HCT116 (cell line): ENCODE measurements at regions not wholly inside any gene's neighbourhood (a gene's known extent, or its start where the extent isn't known, plus 50 kb on each side); places are given as distances from the start of the nearest gene placed in this dataset.

Source experiments
- ATAC-seq: fragments of 200-7000 bp; cut with Tn5 transposase; 2 replicates; pipeline ENCODE4 v1.9.1; 2020; ENCODE audit warnings: mild to moderate bottlenecking, moderate library complexity
- BruUV-seq: library from RNA; stranded (reverse); fragments of 400-500 nt; replicated peaks from 2 replicates; lab custom pipeline; 2021; lab: Mats Ljungman, UMichigan
- CTCF ChIA-PET: fragments of 300-600 bp; sonication (Branson Sonifier 250); formaldehyde crosslinking; loops from one replicate; lab custom pipeline; 2021; ENCODE audit warnings: antibody characterized with exemption; lab: Charles Lee
- POLR2A ChIA-PET: fragments of 300-600, 350-600 bp; sonication (Branson Sonifier 250); formaldehyde crosslinking; loops from one replicate; lab custom pipeline; 2021; ENCODE audit warnings: antibody characterized with exemption; lab: Charles Lee
- RAD21 ChIA-PET, 2 experiments: fragments of 300-600 bp; sonication (Branson Sonifier 250); formaldehyde crosslinking; loops; one replicate each; lab custom pipeline; 2023; ENCODE audit warnings: low total read pairs in 2 of 2; ENCODE audit not compliant: uncharacterized antibody in 2 of 2, unreplicated experiment in 2 of 2, low non-redundant PET in 1 of 2; lab: Charles Lee
- DNase-seq: peaks from one replicate; pipeline ENCODE4 v3.0.0-alpha.2; 2010; ENCODE audit warnings: low read depth, low spot score
- H2AFZ ChIP-seq: fragments of 200-600 bp; shearing (Covaris generic), sonication (generic); 2 replicates; pipeline ENCODE4 v1.6.1; 2017; ENCODE audit warnings: low read depth, mixed run types, mixed read lengths, antibody characterized with exemption, low read length; ENCODE audit not compliant: poor library complexity, severe bottlenecking
- H3K27ac ChIP-seq: 2 replicates; pipeline ENCODE4 v1.5.1; 2012; ENCODE audit warnings: low read depth, low read length
- H3K27me3 ChIP-seq: fragments of 200-600 bp; sonication (generic); 2 replicates; pipeline ENCODE4 v1.6.1; 2016; ENCODE audit warnings: mixed run types, low read length, mixed read lengths; ENCODE audit not compliant: insufficient read depth
- H3K36me3 ChIP-seq, 2 experiments: fragments of 200-500 bp in 1 of 2; fragments of 200-600 bp in 1 of 2; sonication (Bioruptor generic) in 1 of 2; sonication (generic) in 1 of 2; 2 replicates each; pipeline versions ENCODE4 v1.5.1 to v1.6.1; 2014 to 2016; ENCODE audit warnings: low read length in 2 of 2, inconsistent platforms in 1 of 2, mixed read lengths in 1 of 2, mixed run types in 1 of 2; ENCODE audit not compliant: insufficient read depth in 2 of 2, control insufficient read depth in 1 of 2
- H3K4me1 ChIP-seq, 2 experiments: fragments of 200-600 bp in 1 of 2; sonication (generic) in 1 of 2; 2 replicates each; pipeline versions ENCODE4 v1.5.1 to v1.6.1; 2012 to 2017; ENCODE audit warnings: low read length in 2 of 2, inconsistent platforms in 1 of 2, mild to moderate bottlenecking in 1 of 2, mixed read lengths in 1 of 2, mixed run types in 1 of 2, moderate library complexity in 1 of 2; ENCODE audit not compliant: insufficient read depth in 2 of 2, control insufficient read depth in 1 of 2
- H3K4me2 ChIP-seq: fragments of 200-600 bp; sonication (generic); 2 replicates; pipeline ENCODE4 v1.6.1; 2017; ENCODE audit warnings: mixed run types, low read length, mixed read lengths
- H3K4me3 ChIP-seq, 2 experiments: fragments of 200-600 bp in 1 of 2; sonication (generic) in 1 of 2; replicated peaks in 1 of 2; 2 replicates each; pipeline ENCODE4 v1.5.1; 2011 to 2016; ENCODE audit warnings: low read length in 2 of 2, control low read depth in 1 of 2, low read depth in 1 of 2, mild to moderate bottlenecking in 1 of 2, mixed read lengths in 1 of 2, mixed run types in 1 of 2
- H3K79me2 ChIP-seq: fragments of 200-600 bp; sonication (generic); 2 replicates; pipeline ENCODE4 v1.6.1; 2017; ENCODE audit warnings: mild to moderate bottlenecking, mixed run types, low read length, moderate library complexity, mixed read lengths; ENCODE audit not compliant: insufficient read depth
- H3K9ac ChIP-seq: fragments of 200-600 bp; sonication (generic); 2 replicates; pipeline ENCODE4 v1.6.1; 2016; ENCODE audit warnings: low read length, mixed read lengths
- H3K9me2 ChIP-seq: fragments of 200-600 bp; sonication (generic), shearing (Covaris generic); 2 replicates; pipeline ENCODE4 v1.6.1; 2017; ENCODE audit warnings: mixed run types, mild to moderate bottlenecking, moderate library complexity; ENCODE audit not compliant: insufficient read depth
- H3K9me3 ChIP-seq, 2 experiments: fragments of 200-500 bp in 1 of 2; fragments of 200-600 bp in 1 of 2; sonication (Bioruptor generic) in 1 of 2; sonication (generic) in 1 of 2; 2 replicates each; pipeline ENCODE4 v1.6.1; 2014 to 2017; ENCODE audit warnings: low read length in 2 of 2, mixed read lengths in 2 of 2, inconsistent platforms in 1 of 2, low read depth in 1 of 2, mild to moderate bottlenecking in 1 of 2, mixed run types in 1 of 2, moderate library complexity in 1 of 2; ENCODE audit not compliant: control insufficient read depth in 1 of 2, insufficient read depth in 1 of 2
- H4K20me1 ChIP-seq: fragments of 200-600 bp; sonication (generic), shearing (Covaris generic); 2 replicates; pipeline ENCODE4 v1.6.1; 2017; ENCODE audit warnings: mixed run types, mild to moderate bottlenecking, moderate library complexity; ENCODE audit not compliant: insufficient read depth
- ATF3 ChIP-seq: IDR thresholded peaks from 2 replicates; pipeline ENCODE4 v1.6.1; 2012
- CBX3 ChIP-seq: IDR thresholded peaks from 2 replicates; pipeline ENCODE4 v1.6.1; 2012; ENCODE audit warnings: low read depth
- CEBPB ChIP-seq: IDR thresholded peaks from 2 replicates; pipeline ENCODE4 v1.6.1; 2012; ENCODE audit warnings: low read depth
- EGR1 ChIP-seq: IDR thresholded peaks from 2 replicates; pipeline ENCODE4 v1.6.1; 2012; ENCODE audit warnings: low read depth
- EZH2 ChIP-seq: fragments of 200-600 bp; sonication (generic); IDR thresholded peaks from 2 replicates; pipeline ENCODE4 v1.6.1; 2017; ENCODE audit warnings: antibody characterized with exemption, mixed run types
- FOSL1 ChIP-seq: IDR thresholded peaks from 2 replicates; pipeline ENCODE4 v1.6.1; 2012; ENCODE audit warnings: low read depth
- JUND ChIP-seq: IDR thresholded peaks from 2 replicates; pipeline ENCODE4 v1.6.1; 2012
- POLR2A ChIP-seq: IDR thresholded peaks from 2 replicates; pipeline ENCODE4 v1.7.0; 2011; ENCODE audit warnings: borderline replicate concordance; ENCODE audit not compliant: insufficient read depth, insufficient read length; ENCODE audit errors: extremely low read depth
- POLR2AphosphoS5 ChIP-seq: IDR thresholded peaks from 2 replicates; pipeline ENCODE4 v1.6.1; 2011; ENCODE audit warnings: mild to moderate bottlenecking, low read depth, low read length, moderate library complexity
- REST ChIP-seq: IDR thresholded peaks from 2 replicates; pipeline ENCODE4 v1.6.1; 2012; ENCODE audit warnings: low read depth
- SIN3A ChIP-seq: IDR thresholded peaks from 2 replicates; pipeline ENCODE4 v1.6.1; 2012; ENCODE audit warnings: low read depth
- SP1 ChIP-seq: IDR thresholded peaks from 2 replicates; pipeline ENCODE4 v1.6.1; 2012; ENCODE audit warnings: low read depth
- SRF ChIP-seq: IDR thresholded peaks from 2 replicates; pipeline ENCODE4 v1.6.1; 2012; ENCODE audit warnings: low read depth
- TCF7L2 ChIP-seq: IDR thresholded peaks from 2 replicates; pipeline ENCODE4 v1.7.0; 2011; ENCODE audit warnings: borderline replicate concordance, inconsistent platforms; ENCODE audit not compliant: insufficient read depth, insufficient read length; ENCODE audit errors: extremely low read depth
- YY1 ChIP-seq: IDR thresholded peaks from 2 replicates; pipeline ENCODE4 v1.6.1; 2011; ENCODE audit warnings: low read length, low read depth, moderate library complexity, mild to moderate bottlenecking; ENCODE audit not compliant: insufficient replicate concordance; ENCODE audit errors: extremely low read depth
- ZFX ChIP-seq: fragments of 450-650 bp; IDR thresholded peaks from 2 replicates; pipeline ENCODE4 v1.6.1; 2017
- ZNF274 ChIP-seq: fragments of 200-500 bp; sonication (Bioruptor generic); IDR thresholded peaks from 2 replicates; pipeline ENCODE4 v1.6.1; 2014; ENCODE audit warnings: mild to moderate bottlenecking, low read depth, low read length, inconsistent platforms
- intact Hi-C: fragments of 100-400 bp; cut with micrococcal nuclease; formaldehyde crosslinking; loops from 2 replicates; pipeline ENCODE4 v1.10.0; 2022
- TF ChIP-seq, protein P1 (sequence below): IDR thresholded peaks from 2 replicates; pipeline ENCODE4 v1.6.1; 2011; ENCODE audit warnings: mild to moderate bottlenecking, low read length, moderate library complexity; ENCODE audit not compliant: insufficient replicate concordance; ENCODE audit errors: extremely low read depth

- no peak for TF ChIP-seq TCF7L2
- no peak for TF ChIP-seq CEBPB
- TF ChIP-seq SRF: no peak
- TF ChIP-seq CBX3: no peak
- no peak for TF ChIP-seq ZNF274
- TF ChIP-seq ZFX: no peak
- no peak for TF ChIP-seq POLR2AphosphoS5
- TF ChIP-seq EZH2: no peak
- TF ChIP-seq, protein P1, sequence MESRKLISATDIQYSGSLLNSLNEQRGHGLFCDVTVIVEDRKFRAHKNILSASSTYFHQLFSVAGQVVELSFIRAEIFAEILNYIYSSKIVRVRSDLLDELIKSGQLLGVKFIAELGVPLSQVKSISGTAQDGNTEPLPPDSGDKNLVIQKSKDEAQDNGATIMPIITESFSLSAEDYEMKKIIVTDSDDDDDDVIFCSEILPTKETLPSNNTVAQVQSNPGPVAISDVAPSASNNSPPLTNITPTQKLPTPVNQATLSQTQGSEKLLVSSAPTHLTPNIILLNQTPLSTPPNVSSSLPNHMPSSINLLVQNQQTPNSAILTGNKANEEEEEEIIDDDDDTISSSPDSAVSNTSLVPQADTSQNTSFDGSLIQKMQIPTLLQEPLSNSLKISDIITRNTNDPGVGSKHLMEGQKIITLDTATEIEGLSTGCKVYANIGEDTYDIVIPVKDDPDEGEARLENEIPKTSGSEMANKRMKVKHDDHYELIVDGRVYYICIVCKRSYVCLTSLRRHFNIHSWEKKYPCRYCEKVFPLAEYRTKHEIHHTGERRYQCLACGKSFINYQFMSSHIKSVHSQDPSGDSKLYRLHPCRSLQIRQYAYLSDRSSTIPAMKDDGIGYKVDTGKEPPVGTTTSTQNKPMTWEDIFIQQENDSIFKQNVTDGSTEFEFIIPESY: no peak
- TF ChIP-seq EGR1: no peak
- TF ChIP-seq SP1: no peak
- TF ChIP-seq, all 23 proteins: peak for 0
Observed at GRCh38 chr1:53383136-53383870, 55.4 kb upstream of the LRP8 start (continued).

- CTCF ChIA-PET: no interaction called here
- Histone ChIP-seq H3K4me3 (no peak overlapping the region), H3K4me1 (peaks cover 6 to 24% of the 10 kb centered on the region in 2 experiments; a peak in 3 of 4 replicates), H3K9ac (no peak overlapping the region), H3K9me3 (no peaks in the 10 kb centered on the region), H3K27ac (no peak overlapping the region), H3K27me3 (no peaks in the 10 kb centered on the region), H2AFZ (no peak overlapping the region), H3K79me2 (no peaks in the 10 kb centered on the region), H4K20me1 (no peaks in the 10 kb centered on the region), H3K36me3 (no peaks in the 10 kb centered on the region), H3K4me2 (no peak overlapping the region), H3K9me2 (no peaks in the 10 kb centered on the region)
- POLR2A ChIA-PET: no interaction called here
- RAD21 ChIA-PET: no interaction called here
- TF ChIP-seq REST (no peak), FOSL1 (no peak), JUND (no peak), ATF3 (no peak), YY1 (no peak), CBX3 (no peak), TCF7L2 (no peak), SRF (no peak), ZNF274 (no peak), ZFX (no peak), POLR2AphosphoS5 (no peak), SP1 (no peak), SIN3A (no peak), POLR2A (no peak), EZH2 (no peak)
- ATAC-seq (no peak), DNase-seq (no peak)
- intact Hi-C loops: loop anchor here (5.0 kb wide), 1 partner anchor 57 kb away; the partner anchor contains the start of gene LRP8
- no TSS peak for BruUV-seq
Observed at GRCh38 chr1:53384796-53385195, 56.9 kb upstream of the LRP8 start.
